Forelimb muscle (tissue), 1 donor: ENCODE measurements at regions not wholly inside any gene's neighbourhood (a gene's known extent, or its start where the extent isn't known, plus 50 kb on each side); places are given as distances from the start of the nearest gene placed in this dataset.
A peak's percentile ranks its signal among the peaks of the same experiment; 100 is the strongest.

ENCODE experiments used
- DNase-seq: peaks from one replicate; pipeline ENCODE4 v3.0.0-alpha.2; 2013; ENCODE audit warnings: low read depth

GRCh38 chr5:152271420-152271819, 133.7 kb downstream of the NMUR2 start:
- DNase-seq: no peak

GRCh38 chr5:152270096-152270495, 135.0 kb downstream of the NMUR2 start:
- no peak for DNase-seq

- DNase-seq: no peak
These were observed 135.5 kb downstream of the NMUR2 start for GRCh38 chr5:152269533-152269932.

- no peak for DNase-seq
These were observed 140.3 kb downstream of the NMUR2 start for GRCh38 chr5:152264645-152265254.

GRCh38 chr5:152262667-152263066, 142.4 kb downstream of the NMUR2 start:
- DNase-seq: no peak

GRCh38 chr5:152260940-152261339, 144.1 kb downstream of the NMUR2 start:
- DNase-seq: no peak

- no peak for DNase-seq
These were observed 145.4 kb downstream of the NMUR2 start for GRCh38 chr5:152259702-152260101.

- DNase-seq: no peak
These were observed 148.5 kb downstream of the NMUR2 start for GRCh38 chr5:152256580-152256979.

GRCh38 chr5:152255411-152255810, 149.7 kb downstream of the NMUR2 start:
- no peak for DNase-seq

GRCh38 chr5:152247850-152248385, 157.2 kb downstream of the NMUR2 start:
- DNase-seq: no peak

GRCh38 chr5:152246401-152246800, 158.7 kb downstream of the NMUR2 start:
- DNase-seq: peak; percentile 11

GRCh38 chr5:152237531-152237930, 167.5 kb downstream of the NMUR2 start:
- no peak for DNase-seq

GRCh38 chr5:152226191-152226590, 178.9 kb downstream of the NMUR2 start:
- no peak for DNase-seq

GRCh38 chr5:152221721-152222629, 183.1 kb downstream of the NMUR2 start:
- DNase-seq: no peak

GRCh38 chr5:152218694-152219093, 186.4 kb downstream of the NMUR2 start:
- DNase-seq: no peak

GRCh38 chr5:152205804-152206203, 199.3 kb downstream of the NMUR2 start:
- no peak for DNase-seq

- no peak for DNase-seq
These were observed 202.8 kb downstream of the NMUR2 start for GRCh38 chr5:152202321-152202720.

GRCh38 chr5:152193391-152194107, 211.5 kb downstream of the NMUR2 start:
- DNase-seq: no peak

GRCh38 chr5:152188251-152188650, 216.8 kb downstream of the NMUR2 start:
- DNase-seq: peak; percentile 14

GRCh38 chr5:152187668-152188067, 217.4 kb downstream of the NMUR2 start:
- no peak for DNase-seq

GRCh38 chr5:152185547-152186245, 219.4 kb downstream of the NMUR2 start:
- no peak for DNase-seq

- DNase-seq: no peak
These were observed 220.8 kb downstream of the NMUR2 start for GRCh38 chr5:152184266-152184665.
